GM19397 (cell line): ENCODE measurements at regions not wholly inside any gene's neighbourhood (a gene's known extent, or its start where the extent isn't known, plus 50 kb on each side); places are given as distances from the start of the nearest gene placed in this dataset.

ENCODE experiments used
- ATAC-seq: cut with Tn5 transposase; IDR thresholded peaks from one replicate; pipeline ENCODE4 v1.9.1; 2021; ENCODE audit warnings: mild to moderate bottlenecking, moderate library complexity; ENCODE audit not compliant: unreplicated experiment

- no peak for ATAC-seq
Observed at GRCh38 chr18:55121397-55122170, 162.3 kb upstream of the CCDC68 start.

DNA sequence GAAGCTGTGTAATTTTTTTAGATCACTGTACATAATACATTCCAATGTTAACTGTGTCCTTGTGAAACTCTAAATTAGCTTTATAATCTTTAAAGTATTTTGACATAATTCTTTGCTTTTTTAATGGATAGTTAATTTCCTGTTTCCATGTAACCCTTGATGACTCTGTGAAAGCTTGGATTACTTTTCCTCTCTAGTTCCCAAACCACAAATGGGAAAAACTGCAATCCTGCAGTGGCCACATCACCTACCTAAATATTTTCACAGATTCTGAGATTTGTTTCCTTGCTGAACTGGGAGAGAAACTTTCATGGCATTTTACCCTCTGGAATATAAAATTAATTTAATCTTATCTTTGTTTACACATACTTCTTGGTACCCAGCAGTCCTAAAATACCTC, 161.6 kb upstream of the CCDC68 start:
- no peak for ATAC-seq

DNA sequence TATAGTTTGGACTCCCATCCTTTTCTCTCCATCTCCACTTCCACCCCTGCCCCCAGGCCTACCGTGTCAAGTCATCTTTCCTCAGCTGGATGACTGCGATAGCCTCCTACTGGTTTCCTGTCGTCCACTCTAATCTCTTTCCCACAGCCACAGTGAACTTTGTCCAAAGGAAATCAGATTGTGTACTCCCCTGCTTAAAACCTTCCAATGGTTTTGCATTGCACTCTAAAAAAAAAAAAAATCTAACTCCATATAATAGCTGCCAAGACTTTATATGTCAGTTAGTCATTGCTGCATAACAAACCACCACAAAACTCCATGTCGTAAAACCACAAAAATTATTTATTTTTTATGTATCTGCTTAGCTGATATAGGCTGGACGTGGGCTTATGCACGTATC, 160.2 kb upstream of the CCDC68 start:
- ATAC-seq, result no peak

- no peak for ATAC-seq
Observed at GRCh38 chr18:55119016-55119415, 159.8 kb upstream of the CCDC68 start.

GRCh38 chr18:55116863-55117262, 157.6 kb upstream of the CCDC68 start:
- ATAC-seq, result no peak

DNA sequence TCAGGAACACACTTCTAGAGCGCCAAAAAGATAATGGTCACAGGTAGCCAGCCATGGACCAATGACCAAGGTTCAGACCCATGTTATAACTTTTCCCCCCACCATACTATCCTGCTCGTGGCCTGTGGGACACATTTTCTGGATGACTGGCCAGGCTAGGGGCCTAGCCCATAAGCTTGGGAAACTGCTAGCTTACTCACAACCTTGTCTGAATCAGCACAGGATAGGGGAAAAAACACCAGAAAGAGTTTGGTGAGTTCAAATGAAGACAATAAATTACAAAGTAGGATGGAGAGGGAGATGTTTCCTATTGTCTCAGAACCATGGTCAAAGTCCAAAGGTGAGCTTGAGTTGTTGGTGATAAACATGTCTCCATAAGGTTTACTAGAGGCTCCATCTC, 156.3 kb upstream of the CCDC68 start:
- no peak for ATAC-seq

DNA sequence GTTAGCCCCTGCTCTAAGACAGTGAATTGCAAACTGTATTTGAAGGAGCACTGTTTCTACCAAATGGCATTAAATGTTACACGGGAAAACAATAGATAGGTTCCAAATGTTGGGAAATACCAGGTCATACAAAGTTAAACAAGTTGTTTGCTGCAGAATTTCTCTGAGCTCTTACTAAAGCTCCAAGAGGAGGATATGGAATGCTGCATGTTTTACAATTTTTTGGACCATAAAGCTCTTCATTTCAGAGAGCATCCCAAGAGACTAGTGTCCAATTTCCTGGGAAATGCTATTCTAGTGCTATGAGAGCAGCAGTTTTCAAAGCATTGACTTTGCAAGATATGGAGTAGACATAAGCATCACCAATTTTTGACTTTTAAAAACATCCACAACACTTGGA, 155.6 kb upstream of the CCDC68 start:
- no peak for ATAC-seq

- ATAC-seq, result no peak
Observed at GRCh38 chr18:55113800-55114199, 154.5 kb upstream of the CCDC68 start.

GRCh38 chr18:55111271-55111670, 152.0 kb upstream of the CCDC68 start:
- ATAC-seq, result no peak

DNA sequence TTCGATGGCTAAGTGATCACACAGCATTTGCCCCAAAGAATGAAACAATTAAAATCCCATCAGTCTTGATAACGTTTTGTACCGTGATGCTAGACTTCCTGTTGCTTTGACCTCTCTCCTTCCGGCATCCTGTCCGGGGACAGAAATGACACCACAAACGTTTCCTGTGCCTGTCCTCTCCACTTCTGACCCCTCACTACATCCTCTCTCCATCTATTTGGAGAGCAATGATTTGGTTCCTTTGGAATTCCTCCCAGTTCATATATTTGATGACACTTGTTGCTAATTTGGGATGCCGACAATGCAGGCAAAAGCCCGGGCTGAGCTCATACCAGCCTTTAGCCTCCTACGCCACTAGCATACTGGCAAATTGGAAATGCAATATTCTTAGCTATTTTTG, 151.2 kb upstream of the CCDC68 start:
- no peak for ATAC-seq

- ATAC-seq, result no peak
Observed at GRCh38 chr18:55109818-55110414, 150.7 kb upstream of the CCDC68 start.

- ATAC-seq, result no peak
Observed at GRCh38 chr18:55106906-55107305, 147.6 kb upstream of the CCDC68 start.

DNA sequence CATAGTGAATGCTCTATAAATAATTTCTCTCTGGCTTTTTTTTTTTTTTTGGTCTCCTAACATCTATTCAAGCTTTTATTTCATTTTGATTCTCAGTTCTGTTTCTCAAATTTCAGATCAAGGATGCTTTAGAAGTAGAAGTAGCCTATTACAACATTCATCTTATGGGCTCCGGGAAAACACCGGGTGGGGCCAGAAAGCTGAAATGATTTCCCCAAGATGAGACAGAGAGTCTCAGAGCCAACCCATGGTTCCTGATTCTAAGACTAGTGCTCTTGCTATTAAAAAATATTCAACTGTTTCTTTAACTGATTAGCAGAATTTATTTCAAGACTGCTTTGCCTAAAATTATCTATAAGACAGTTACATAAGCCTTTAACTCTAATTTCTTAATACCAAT, 147.2 kb upstream of the CCDC68 start:
- ATAC-seq, result no peak

DNA sequence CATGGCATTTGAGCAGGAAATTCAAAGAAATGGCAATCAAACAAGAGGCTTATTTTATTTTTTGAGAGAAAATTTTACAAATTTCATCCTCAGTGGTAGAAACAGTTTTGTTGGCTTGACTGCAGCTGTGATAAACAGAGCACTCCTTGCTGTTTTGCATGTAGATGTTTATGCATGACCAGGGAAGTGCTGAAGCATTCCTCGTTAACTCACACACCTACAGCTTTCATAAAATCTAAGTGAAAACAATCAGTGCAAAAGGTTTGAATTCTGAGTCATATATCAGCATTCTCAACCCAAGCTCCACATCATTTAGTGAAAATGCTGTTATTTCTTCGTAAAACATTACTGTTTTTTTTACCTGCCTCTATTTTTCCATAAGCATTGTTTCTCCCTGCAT, 146.6 kb upstream of the CCDC68 start:
- no peak for ATAC-seq

- ATAC-seq, result no peak
Observed at GRCh38 chr18:55102958-55103456, 143.7 kb upstream of the CCDC68 start.

GRCh38 chr18:55102501-55102900, 143.2 kb upstream of the CCDC68 start:
- no peak for ATAC-seq

DNA sequence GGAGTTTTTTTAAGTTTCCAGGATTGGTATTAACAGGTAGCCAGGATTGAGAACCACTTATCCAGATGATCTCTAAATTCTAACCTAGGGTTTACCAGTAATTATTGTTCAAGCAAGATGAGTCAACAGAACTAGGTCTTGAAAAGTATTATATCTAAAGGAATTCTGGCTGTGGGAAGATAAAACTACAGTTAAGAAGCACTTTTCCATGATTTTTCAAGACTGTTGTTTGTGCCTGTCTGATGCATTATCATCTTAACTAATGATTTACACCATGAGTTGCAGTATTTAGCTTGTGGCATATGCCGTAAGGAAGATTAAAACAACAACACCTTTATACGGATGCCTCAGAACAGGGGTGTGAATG, 142.2 kb upstream of the CCDC68 start:
- ATAC-seq, result no peak

DNA sequence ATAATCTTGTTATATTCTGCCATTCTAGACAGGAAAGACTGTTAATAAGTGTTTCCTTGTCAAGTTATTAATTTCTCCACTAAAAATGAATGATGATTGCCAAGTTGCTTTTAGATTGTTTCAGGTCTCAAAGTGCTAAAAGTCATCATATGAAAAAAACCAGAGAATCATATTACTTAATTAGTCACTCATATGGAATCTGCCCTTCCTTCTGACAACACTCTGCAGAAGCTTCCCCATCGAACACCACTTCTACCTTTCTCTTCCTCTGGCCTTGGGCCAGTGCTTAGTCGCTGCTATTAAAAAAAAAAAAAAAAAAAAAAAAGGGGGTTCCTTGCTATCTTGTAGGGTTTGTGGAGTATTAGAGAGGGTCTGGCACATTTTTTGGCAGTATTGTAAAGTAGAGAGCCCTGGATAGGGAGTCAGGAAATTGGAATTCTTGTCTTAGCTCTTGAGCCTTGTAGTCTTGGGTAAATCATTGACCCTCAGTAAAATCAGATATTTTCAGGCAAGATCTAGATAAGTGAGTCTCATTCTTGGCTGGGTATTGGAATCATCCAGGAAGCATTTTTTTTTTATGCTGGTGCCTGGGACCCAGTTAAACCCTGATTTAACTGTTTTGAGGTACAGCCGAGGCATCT, 141.7 kb upstream of the CCDC68 start:
- ATAC-seq, result no peak

DNA sequence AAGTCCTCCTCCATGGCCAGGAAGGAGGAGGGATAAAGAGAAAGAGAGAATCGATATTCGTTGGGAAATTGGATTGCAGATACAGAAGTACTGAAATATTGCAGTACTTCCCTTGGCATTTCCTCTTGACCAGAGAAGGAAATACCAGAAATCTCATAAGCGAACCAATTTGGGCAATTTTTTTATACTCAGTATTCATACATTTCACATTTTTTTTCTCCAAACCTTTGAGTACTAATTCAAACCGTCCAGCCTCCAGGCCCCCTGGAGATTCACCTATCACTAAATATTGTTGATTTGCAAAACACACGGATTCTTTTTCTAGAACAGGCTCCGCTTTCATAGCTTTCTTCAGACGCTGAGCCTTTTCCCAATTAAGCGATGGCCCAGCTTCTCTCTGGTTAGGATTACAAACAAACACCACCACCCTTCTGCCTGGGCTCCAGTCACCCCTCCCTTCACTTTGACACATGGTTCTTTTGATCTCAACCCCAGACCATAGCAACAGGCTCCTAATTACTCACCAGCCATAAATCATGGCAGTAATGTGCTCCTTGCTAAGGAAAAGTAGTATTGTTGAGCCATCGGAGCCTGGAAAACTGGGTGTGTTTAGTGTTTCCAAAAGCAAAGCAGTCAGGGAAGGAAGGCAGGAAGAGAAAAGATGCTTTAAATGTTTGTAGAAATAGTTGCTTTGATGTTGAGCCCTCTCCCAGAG, 138.4 kb upstream of the CCDC68 start:
- ATAC-seq, result no peak

DNA sequence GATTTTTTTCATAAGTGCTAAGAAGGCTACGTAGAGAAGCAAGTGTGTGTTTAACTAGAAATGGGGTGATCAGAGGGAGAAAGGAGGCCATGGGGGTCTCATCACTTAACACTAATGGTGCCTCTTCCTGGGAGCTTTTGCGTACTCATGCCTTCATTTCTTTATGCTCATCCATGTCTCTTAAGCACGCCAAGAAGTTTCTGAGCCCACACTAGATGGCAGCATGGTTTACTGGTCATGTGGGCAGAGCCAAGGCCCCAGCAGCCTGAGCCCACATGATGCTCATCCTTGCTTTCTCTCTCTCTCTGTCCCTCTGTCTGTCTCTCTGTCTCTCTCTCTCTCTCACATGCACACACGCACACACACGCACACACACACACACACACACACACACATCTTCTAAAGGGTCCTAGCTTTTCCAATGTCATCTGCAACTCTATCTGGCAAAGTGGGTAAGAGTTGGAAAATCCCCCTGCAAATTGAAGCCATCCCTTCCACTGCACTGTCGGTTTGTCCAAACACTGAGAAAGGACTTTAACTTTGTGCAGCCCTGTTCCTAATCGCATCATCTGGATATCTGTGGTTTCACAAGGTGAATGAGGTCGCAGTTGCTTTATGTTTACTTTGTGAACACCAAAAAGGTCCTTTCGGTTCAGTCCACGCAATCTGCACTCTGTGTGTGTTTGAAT, 137.1 kb upstream of the CCDC68 start:
- ATAC-seq, result no peak

- no peak for ATAC-seq
Observed at GRCh38 chr18:55095584-55095983, 136.3 kb upstream of the CCDC68 start.
